HL-60/S4 treated with retinoic acid at 250 ng/mL for 4 days and 3 days (cell line): ENCODE measurements at regions not wholly inside any gene's neighbourhood (a gene's known extent, or its start where the extent isn't known, plus 50 kb on each side); places are given as distances from the start of the nearest gene placed in this dataset.

Source experiments
- in situ Hi-C: fragments of 300-500 bp; cut with MboI; formaldehyde crosslinking; loops from 2 replicates; pipeline ENCODE4 v1.7.0; 2022; ENCODE audit warnings: low sequenced_read_pairs

- in situ Hi-C loops: loop anchor here (25.0 kb wide), 2 partner anchors 323 to 598 kb away; no protein-coding TSS in a partner anchor
Measured at GRCh38 chr13:30110301-30111070, 196.9 kb downstream of the KATNAL1 start.

- in situ Hi-C loops: loop anchor here (25.0 kb wide), 2 partner anchors 322 to 597 kb away; no protein-coding TSS in a partner anchor
Measured at GRCh38 chr13:30109471-30110135, 197.7 kb downstream of the KATNAL1 start.

GRCh38 chr13:30108913-30109237 lies 198.5 kb downstream of the KATNAL1 start:
- in situ Hi-C loops: loop anchor here (25.0 kb wide), 2 partner anchors 322 to 597 kb away; no protein-coding TSS in a partner anchor

GRCh38 chr13:30108216-30108912 lies 199.0 kb downstream of the KATNAL1 start:
- in situ Hi-C loops: loop anchor here (25.0 kb wide), 2 partner anchors 321 to 596 kb away; no protein-coding TSS in a partner anchor

GRCh38 chr13:30107521-30108136 lies 199.7 kb downstream of the KATNAL1 start:
- in situ Hi-C loops: loop anchor here (25.0 kb wide), 2 partner anchors 320 to 595 kb away; no protein-coding TSS in a partner anchor

- in situ Hi-C loops: loop anchor here (25.0 kb wide), 2 partner anchors 320 to 595 kb away; no protein-coding TSS in a partner anchor
Measured at GRCh38 chr13:30107121-30107520, 200.2 kb downstream of the KATNAL1 start.

GRCh38 chr13:30105381-30105780 lies 202.0 kb downstream of the KATNAL1 start:
- in situ Hi-C loops: loop anchor here (25.0 kb wide), 2 partner anchors 318 to 593 kb away; no protein-coding TSS in a partner anchor

GRCh38 chr13:30103161-30103840 lies 204.1 kb downstream of the KATNAL1 start:
- in situ Hi-C loops: loop anchor here (25.0 kb wide), 2 partner anchors 316 to 591 kb away; no protein-coding TSS in a partner anchor

- in situ Hi-C loops: loop anchor here (25.0 kb wide), 2 partner anchors 313 to 588 kb away; no protein-coding TSS in a partner anchor
Measured at GRCh38 chr13:30100226-30100625, 207.1 kb downstream of the KATNAL1 start.

GRCh38 chr13:30097701-30098100 lies 209.7 kb downstream of the KATNAL1 start:
- in situ Hi-C loops: no loop called here

GRCh38 chr13:30097089-30097488 lies 210.3 kb downstream of the KATNAL1 start:
- in situ Hi-C loops: no loop called here

- in situ Hi-C loops: no loop called here
Measured at GRCh38 chr13:30094015-30094414, 213.3 kb downstream of the KATNAL1 start.

- in situ Hi-C loops: no loop called here
Measured at GRCh38 chr13:30093236-30093635, 214.1 kb downstream of the KATNAL1 start.

GRCh38 chr13:30091691-30092090 lies 215.7 kb downstream of the KATNAL1 start:
- in situ Hi-C loops: no loop called here

- in situ Hi-C loops: no loop called here
Measured at GRCh38 chr13:30091035-30091434, 216.3 kb downstream of the KATNAL1 start.

GRCh38 chr13:30088312-30088855 lies 219.0 kb downstream of the KATNAL1 start:
- in situ Hi-C loops: no loop called here

GRCh38 chr13:30085087-30085486 lies 222.3 kb downstream of the KATNAL1 start:
- in situ Hi-C loops: no loop called here

- in situ Hi-C loops: no loop called here
Measured at GRCh38 chr13:30082391-30082790, 225.0 kb downstream of the KATNAL1 start.

- in situ Hi-C loops: no loop called here
Measured at GRCh38 chr13:30081331-30081730, 226.0 kb downstream of the KATNAL1 start.

- in situ Hi-C loops: no loop called here
Measured at GRCh38 chr13:30079501-30079900, 227.8 kb downstream of the KATNAL1 start.
